ENCODE measurements at regions not wholly inside any gene's neighbourhood (a gene's known extent, or its start where the extent isn't known, plus 50 kb on each side); places are given as distances from the start of the nearest gene placed in this dataset.

GRCh38 chrX:42465821-42466220, 312.1 kb downstream of the PPP1R2C start:
- Histone ChIP-seq H3K4me3 (ENCODE audit: low read depth, low read length) (no peak overlapping the region), H3K27ac (ENCODE audit: extremely low read depth, low read depth, low read length) (no peak overlapping the region), H3K9me3 (ENCODE audit: control insufficient read depth, insufficient read depth, low read depth, low read length) (no peaks in the 10 kb centered on the region), H3K36me3 (ENCODE audit: control insufficient read depth in 2 of 2, insufficient read depth in 1 of 2, low read length in 2 of 2) (no peaks in the 10 kb centered on the region), H3K4me1 (ENCODE audit: control insufficient read depth, insufficient read depth, low read length) (no peaks in the 10 kb centered on the region)
- TF ChIP-seq ZNF701 (tag by site-specific recombination; IDR thresholded peaks at IDR 0.05) (no peak), ZNF555 (tag by site-specific recombination; conservative IDR thresholded peaks at IDR 0.05) (no peak), BCL11B (tag by site-specific recombination; IDR thresholded peaks at IDR 0.05; ENCODE audit: low read depth) (no peak), ZNF184 (tag by site-specific recombination; IDR thresholded peaks at IDR 0.05) (no peak), ZNF341 (tag by site-specific recombination; IDR thresholded peaks at IDR 0.05; ENCODE audit: low read depth) (no peak)
- ChIA-PET POLR2A (no interaction called here), CTCF (no interaction called here)

GRCh38 chrX:42463706-42464490, 314.1 kb downstream of the PPP1R2C start:
- CTCF ChIA-PET, result no interaction called here
- Histone ChIP-seq H3K4me1 (ENCODE audit: control insufficient read depth, insufficient read depth, low read length) (no peaks in the 10 kb centered on the region), H3K4me3 (ENCODE audit: low read depth, low read length) (no peak overlapping the region), H3K27ac (ENCODE audit: extremely low read depth, low read depth, low read length) (no peak overlapping the region), H3K9me3 (ENCODE audit: control insufficient read depth, insufficient read depth, low read depth, low read length) (no peaks in the 10 kb centered on the region), H3K36me3 (ENCODE audit: control insufficient read depth in 2 of 2, insufficient read depth in 1 of 2, low read length in 2 of 2) (no peaks in the 10 kb centered on the region)
- TF ChIP-seq ZNF140 (tag by site-specific recombination; IDR thresholded peaks at IDR 0.05) (no peak), ZFP3 (tag by site-specific recombination; IDR thresholded peaks at IDR 0.05; ENCODE audit: low read depth) (no peak)
- POLR2A ChIA-PET, result no interaction called here

- Histone ChIP-seq H3K27ac (ENCODE audit: extremely low read depth, low read depth, low read length) (no peak overlapping the region), H3K4me1 (ENCODE audit: control insufficient read depth, insufficient read depth, low read length) (no peaks in the 10 kb centered on the region), H3K9me3 (ENCODE audit: control insufficient read depth, insufficient read depth, low read depth, low read length) (no peaks in the 10 kb centered on the region), H3K4me3 (ENCODE audit: low read depth, low read length) (no peak overlapping the region), H3K36me3 (ENCODE audit: control insufficient read depth in 2 of 2, insufficient read depth in 1 of 2, low read length in 2 of 2) (no peaks in the 10 kb centered on the region)
- ChIA-PET CTCF (no interaction called here), POLR2A (no interaction called here)
- TF ChIP-seq ZNF302 (tag by site-specific recombination; IDR thresholded peaks at IDR 0.05; ENCODE audit: low read depth) (no peak), ZNF280D (tag by site-specific recombination; IDR thresholded peaks at IDR 0.05) (no peak), ZBTB49 (tag by site-specific recombination; IDR thresholded peaks at IDR 0.05; ENCODE audit: low read depth) (no peak), ZSCAN30 (tag by site-specific recombination; IDR thresholded peaks at IDR 0.05) (no peak), PBX3 (CRISPR knock-in tag; IDR thresholded peaks at IDR 0.05) (no peak), ZFP69B (tag by site-specific recombination; IDR thresholded peaks at IDR 0.05) (no peak), ZNF404 (tag by site-specific recombination; IDR thresholded peaks at IDR 0.05) (no peak), ZBTB6 (tag by site-specific recombination; IDR thresholded peaks at IDR 0.05) (no peak), ZNF837 (tag by site-specific recombination; IDR thresholded peaks at IDR 0.05) (no peak), ZFP41 (tag by site-specific recombination; IDR thresholded peaks at IDR 0.05; ENCODE audit: borderline replicate concordance) (no peak)
These were observed 315.0 kb downstream of the PPP1R2C start for GRCh38 chrX:42462917-42463316.

Measured in HEK293 (cell line).